ENCODE measurements at regions not wholly inside any gene's neighbourhood (a gene's known extent, or its start where the extent isn't known, plus 50 kb on each side); places are given as distances from the start of the nearest gene placed in this dataset.
"Not testable (repeated sequence)": the region's sequence is repeated elsewhere in the genome, so short reads cannot be mapped to it uniquely, and the experiment has no call there.

DNA sequence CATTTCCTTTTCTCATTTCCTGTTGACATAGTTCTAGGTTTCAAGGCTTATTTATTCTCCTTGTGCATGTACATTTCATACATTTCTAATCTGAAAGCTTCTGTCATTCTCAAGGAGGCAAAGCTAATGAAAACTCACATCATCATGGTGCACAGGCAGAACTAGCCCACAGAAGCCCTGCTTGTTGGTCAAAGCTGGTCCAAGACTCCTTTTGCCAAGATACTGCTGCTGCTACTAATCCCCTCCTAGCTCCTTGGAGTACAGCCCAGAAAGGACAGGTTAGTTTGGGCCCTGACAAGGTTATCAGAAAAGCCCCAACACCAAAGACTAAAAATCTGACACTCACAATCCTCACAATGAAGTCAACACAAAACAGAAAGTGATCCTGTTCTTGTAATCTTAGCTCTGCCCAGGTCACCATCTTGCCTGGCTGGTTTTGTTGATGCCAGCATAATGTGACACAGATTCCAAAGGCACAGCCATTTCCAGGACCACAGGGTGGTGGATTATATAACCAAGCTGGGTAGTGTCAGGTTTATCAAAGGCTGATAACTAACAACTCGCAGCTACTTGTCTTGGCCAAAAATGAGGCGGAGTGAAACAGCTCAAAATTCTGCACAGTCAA, 417.4 kb downstream of the NDFIP2 start:
- TF ChIP-seq ZFX (IDR thresholded peaks at IDR 0.05) (no peak), CTCF (conservative IDR thresholded peaks at IDR 0.05) (no peak)
- H3K27ac ChIP-seq = no peak overlapping the region

- no peak overlapping the region for H3K27ac ChIP-seq
- TF ChIP-seq ZFX (IDR thresholded peaks at IDR 0.05) (no peak), CTCF (conservative IDR thresholded peaks at IDR 0.05) (no peak)
These were observed 415.9 kb downstream of the NDFIP2 start for GRCh38 chr13:79896851-79897250.

- TF ChIP-seq CTCF (conservative IDR thresholded peaks at IDR 0.05) = no peak
- TF ChIP-seq ZFX (IDR thresholded peaks at IDR 0.05) = no peak
- no peak overlapping the region for H3K27ac ChIP-seq
These were observed 414.5 kb downstream of the NDFIP2 start for GRCh38 chr13:79895416-79895815.

DNA sequence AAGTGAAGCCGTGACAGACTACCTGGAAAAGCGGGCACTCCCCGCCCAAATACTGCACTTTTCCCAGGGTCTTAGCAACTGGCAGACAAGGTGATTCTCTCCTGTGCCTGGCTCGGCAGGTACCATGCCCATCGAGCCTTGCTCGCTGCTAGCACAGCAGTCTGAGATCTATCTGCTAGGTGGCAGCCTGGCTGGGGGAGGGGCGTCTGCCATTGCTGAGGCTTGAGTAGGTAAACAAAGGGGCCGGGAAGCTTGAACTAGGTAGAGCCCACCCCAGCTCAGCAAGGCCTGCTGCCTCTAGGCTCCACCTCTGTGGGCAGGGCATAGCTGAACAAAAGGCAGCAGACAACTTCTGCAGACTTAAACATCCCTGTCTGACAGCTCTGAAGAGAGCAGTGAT, 406.3 kb downstream of the NDFIP2 start:
- not testable (repeated sequence) for H3K27ac ChIP-seq

- no peak overlapping the region for H3K27ac ChIP-seq
- no peak for TF ChIP-seq CTCF (conservative IDR thresholded peaks at IDR 0.05)
- no peak for TF ChIP-seq ZFX (IDR thresholded peaks at IDR 0.05)
These were observed 405.6 kb downstream of the NDFIP2 start for GRCh38 chr13:79886601-79887000.

- no peak overlapping the region for H3K27ac ChIP-seq
These were observed 403.9 kb downstream of the NDFIP2 start for GRCh38 chr13:79884890-79885289.

GRCh38 chr13:79883216-79883615, 402.3 kb downstream of the NDFIP2 start:
- no peak overlapping the region for H3K27ac ChIP-seq

More at GRCh38 chr13:79884890-79885289, 403.9 kb downstream of the NDFIP2 start:
- no peak for TF ChIP-seq CTCF (conservative IDR thresholded peaks at IDR 0.05)
- no peak for TF ChIP-seq ZFX (IDR thresholded peaks at IDR 0.05)

More at GRCh38 chr13:79883216-79883615, 402.3 kb downstream of the NDFIP2 start:
- TF ChIP-seq CTCF (conservative IDR thresholded peaks at IDR 0.05) = no peak
- TF ChIP-seq ZFX (IDR thresholded peaks at IDR 0.05) = no peak
